ENCODE measurements at regions not wholly inside any gene's neighbourhood (a gene's known extent, or its start where the extent isn't known, plus 50 kb on each side); places are given as distances from the start of the nearest gene placed in this dataset.

- Histone ChIP-seq H2AFZ (ENCODE audit: low read length) (no peak overlapping the region), H3K9ac (ENCODE audit: low read length) (no peak overlapping the region), H4K20me1 (ENCODE audit: insufficient read depth, low read length) (no peaks in the 10 kb centered on the region), H3K4me2 (ENCODE audit: low read depth, low read length) (no peak overlapping the region), H3K4me1 (ENCODE audit: low read length) (no peaks in the 10 kb centered on the region), H3K9me2 (replicated peaks; ENCODE audit: insufficient read depth, low read length) (no peaks in the 10 kb centered on the region), H3K9me3 (replicated peaks; ENCODE audit: insufficient read depth, low read length) (no peaks in the 10 kb centered on the region), H3K27me3 (replicated peaks; ENCODE audit: insufficient read depth, low read length) (no peaks in the 10 kb centered on the region), H3K27ac (ENCODE audit: low read length) (no peak overlapping the region), H3K79me2 (ENCODE audit: low read length) (no peaks in the 10 kb centered on the region), H3K4me3 (ENCODE audit: low read length) (no peak overlapping the region), H3F3A (ENCODE audit: insufficient read depth, low read length) (no peaks in the 10 kb centered on the region), H3K36me3 (replicated peaks; ENCODE audit: insufficient read depth, low read length) (no peaks in the 10 kb centered on the region)
- no peak for DNase-seq
- TF ChIP-seq EZH2 (optimal IDR thresholded peaks at IDR 0.05; ENCODE audit: low read depth, low read length) (no peak), CTCF (IDR thresholded peaks at IDR 0.05; ENCODE audit: low read length) (no peak), EZH2phosphoT487 (IDR thresholded peaks at IDR 0.05; ENCODE audit: low read length) (no peak)
Observed at GRCh38 chr6:167229586-167229985, 61.5 kb upstream of the UNC93A start.

- Histone ChIP-seq H3F3A (ENCODE audit: insufficient read depth, low read length) (no peaks in the 10 kb centered on the region), H3K4me3 (ENCODE audit: low read length) (no peak overlapping the region), H3K27me3 (replicated peaks; ENCODE audit: insufficient read depth, low read length) (no peaks in the 10 kb centered on the region), H3K4me2 (ENCODE audit: low read depth, low read length) (no peak overlapping the region), H3K27ac (ENCODE audit: low read length) (no peak overlapping the region), H3K36me3 (replicated peaks; ENCODE audit: insufficient read depth, low read length) (no peaks in the 10 kb centered on the region), H3K9ac (ENCODE audit: low read length) (no peak overlapping the region), H2AFZ (ENCODE audit: low read length) (no peak overlapping the region), H4K20me1 (ENCODE audit: insufficient read depth, low read length) (no peaks in the 10 kb centered on the region), H3K79me2 (ENCODE audit: low read length) (no peaks in the 10 kb centered on the region), H3K9me2 (replicated peaks; ENCODE audit: insufficient read depth, low read length) (no peaks in the 10 kb centered on the region), H3K9me3 (replicated peaks; ENCODE audit: insufficient read depth, low read length) (no peaks in the 10 kb centered on the region), H3K4me1 (ENCODE audit: low read length) (no peaks in the 10 kb centered on the region)
- TF ChIP-seq EZH2phosphoT487 (IDR thresholded peaks at IDR 0.05; ENCODE audit: low read length) (no peak), EZH2 (optimal IDR thresholded peaks at IDR 0.05; ENCODE audit: low read depth, low read length) (no peak), CTCF (IDR thresholded peaks at IDR 0.05; ENCODE audit: low read length) (no peak)
- no peak for DNase-seq
Observed at GRCh38 chr6:167230288-167230687, 60.8 kb upstream of the UNC93A start.

- Histone ChIP-seq H3K9me2 (replicated peaks; ENCODE audit: insufficient read depth, low read length) (no peaks in the 10 kb centered on the region), H3K36me3 (replicated peaks; ENCODE audit: insufficient read depth, low read length) (no peaks in the 10 kb centered on the region), H3K27me3 (replicated peaks; ENCODE audit: insufficient read depth, low read length) (no peaks in the 10 kb centered on the region), H3K9me3 (replicated peaks; ENCODE audit: insufficient read depth, low read length) (no peaks in the 10 kb centered on the region), H3K79me2 (ENCODE audit: low read length) (no peaks in the 10 kb centered on the region), H3K27ac (ENCODE audit: low read length) (no peak overlapping the region), H3F3A (ENCODE audit: insufficient read depth, low read length) (no peaks in the 10 kb centered on the region), H3K4me1 (ENCODE audit: low read length) (no peaks in the 10 kb centered on the region), H4K20me1 (ENCODE audit: insufficient read depth, low read length) (no peaks in the 10 kb centered on the region), H3K9ac (ENCODE audit: low read length) (no peak overlapping the region), H3K4me3 (ENCODE audit: low read length) (no peak overlapping the region), H2AFZ (ENCODE audit: low read length) (no peak overlapping the region), H3K4me2 (ENCODE audit: low read depth, low read length) (no peak overlapping the region)
- no peak for DNase-seq
- no peak for TF ChIP-seq EZH2 (optimal IDR thresholded peaks at IDR 0.05; ENCODE audit: low read depth, low read length)
- no peak for TF ChIP-seq CTCF (IDR thresholded peaks at IDR 0.05; ENCODE audit: low read length)
- TF ChIP-seq EZH2phosphoT487 (IDR thresholded peaks at IDR 0.05; ENCODE audit: low read length) = no peak
Observed at GRCh38 chr6:167232356-167232755, 58.8 kb upstream of the UNC93A start.
